Fibroblast of gingiva (primary cell): ENCODE measurements at regions not wholly inside any gene's neighbourhood (a gene's known extent, or its start where the extent isn't known, plus 50 kb on each side); places are given as distances from the start of the nearest gene placed in this dataset.

Experiments
- DNase-seq: peaks from one replicate; pipeline ENCODE4 v3.0.0-alpha.2; 2011; ENCODE audit warnings: low read depth

DNA sequence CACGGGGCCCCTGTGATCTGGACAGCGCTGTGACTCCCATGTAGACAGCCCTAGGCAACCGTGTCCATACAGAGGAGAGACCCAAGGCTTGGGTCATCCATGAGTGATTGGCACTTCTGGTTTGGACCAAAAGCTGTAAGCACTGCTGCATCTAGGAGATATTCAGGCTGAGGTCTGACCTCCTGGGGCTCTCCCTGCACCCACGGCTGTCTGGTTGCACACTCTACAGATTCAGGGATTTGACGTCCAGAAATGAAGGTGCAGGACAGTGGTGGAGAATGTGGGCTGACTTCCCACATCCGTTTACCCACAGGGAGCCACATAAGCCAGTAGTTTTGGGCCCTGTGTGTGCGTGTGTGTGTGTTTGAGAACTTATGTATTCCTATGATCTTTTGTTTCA is 76.2 kb upstream of the ARHGEF7 start:
- no peak for DNase-seq

DNA sequence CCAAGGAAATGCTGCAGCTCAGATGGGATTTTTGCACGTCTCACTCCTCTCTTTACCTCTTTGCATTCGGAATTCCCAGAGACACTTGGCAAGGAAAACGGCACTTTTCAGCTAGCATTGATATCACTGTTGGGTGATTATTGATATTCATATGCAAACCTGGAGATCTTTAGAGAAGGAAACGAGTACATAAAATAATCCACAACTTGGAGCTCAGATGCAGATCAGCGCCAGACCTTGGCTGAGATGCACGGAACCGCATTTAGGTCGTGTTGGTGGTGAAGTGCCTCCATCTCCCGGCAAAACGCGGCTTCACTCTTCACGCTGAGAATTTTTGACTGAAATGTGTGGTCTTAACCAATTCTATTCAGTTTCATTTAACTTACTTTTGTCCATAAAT is 77.2 kb upstream of the ARHGEF7 start:
- DNase-seq: no peak

DNA sequence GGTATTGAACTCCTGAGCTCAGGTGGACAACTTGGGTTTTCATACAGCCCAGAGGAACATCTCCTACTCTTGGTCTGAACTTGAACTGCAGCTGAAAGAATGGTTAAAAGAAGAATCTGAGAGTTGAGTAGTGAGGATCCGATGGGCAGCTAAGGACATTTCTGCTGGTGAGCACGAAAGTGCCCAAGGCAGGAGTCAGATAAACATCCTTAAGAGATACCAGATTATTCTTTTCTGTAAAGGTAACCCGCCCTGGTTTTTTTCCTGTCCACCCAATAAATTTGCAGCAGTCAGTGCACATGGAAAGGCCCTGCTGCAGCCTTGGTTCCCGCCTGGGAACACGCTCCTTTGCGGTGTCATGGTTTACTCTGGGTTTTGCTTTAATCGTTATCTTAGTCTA is 78.4 kb upstream of the ARHGEF7 start:
- no peak for DNase-seq

DNA sequence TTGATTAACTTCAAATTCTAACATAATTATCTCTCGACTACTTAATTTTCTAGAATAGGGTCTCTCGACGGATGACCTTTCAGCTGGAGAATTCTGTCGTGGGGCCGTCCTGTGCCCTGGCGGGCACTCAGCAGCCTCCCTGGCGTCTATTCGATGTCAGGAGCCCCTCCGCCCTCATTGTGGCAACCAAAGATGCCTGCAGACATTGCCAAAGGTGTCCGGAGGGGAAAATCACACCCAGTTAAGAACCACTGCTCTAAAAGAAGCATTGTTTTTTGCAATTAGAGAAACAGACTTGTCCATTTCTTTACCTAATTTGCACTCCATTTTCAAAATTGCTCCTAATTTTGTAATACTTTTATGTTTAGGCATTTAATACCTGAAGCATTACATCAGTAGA is 79.2 kb upstream of the ARHGEF7 start:
- DNase-seq: no peak

DNA sequence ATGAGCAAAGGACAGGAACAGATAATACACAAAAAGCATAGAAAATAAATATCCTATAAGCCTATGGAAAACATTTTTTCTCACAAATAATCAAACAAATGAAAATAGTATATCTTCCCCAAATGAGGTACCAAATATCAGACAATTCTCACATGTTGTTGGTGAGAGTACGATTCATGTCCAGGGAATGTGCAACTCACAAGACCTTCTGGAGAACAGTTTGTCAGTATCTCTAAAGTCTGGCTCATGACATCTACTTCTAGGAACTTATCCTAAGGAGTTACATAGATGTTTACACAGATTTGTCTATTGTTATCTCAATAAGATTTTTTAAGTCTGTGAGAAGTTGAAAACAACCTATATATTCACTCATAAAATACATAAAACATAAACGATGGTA is 80.3 kb upstream of the ARHGEF7 start:
- no peak for DNase-seq

DNA sequence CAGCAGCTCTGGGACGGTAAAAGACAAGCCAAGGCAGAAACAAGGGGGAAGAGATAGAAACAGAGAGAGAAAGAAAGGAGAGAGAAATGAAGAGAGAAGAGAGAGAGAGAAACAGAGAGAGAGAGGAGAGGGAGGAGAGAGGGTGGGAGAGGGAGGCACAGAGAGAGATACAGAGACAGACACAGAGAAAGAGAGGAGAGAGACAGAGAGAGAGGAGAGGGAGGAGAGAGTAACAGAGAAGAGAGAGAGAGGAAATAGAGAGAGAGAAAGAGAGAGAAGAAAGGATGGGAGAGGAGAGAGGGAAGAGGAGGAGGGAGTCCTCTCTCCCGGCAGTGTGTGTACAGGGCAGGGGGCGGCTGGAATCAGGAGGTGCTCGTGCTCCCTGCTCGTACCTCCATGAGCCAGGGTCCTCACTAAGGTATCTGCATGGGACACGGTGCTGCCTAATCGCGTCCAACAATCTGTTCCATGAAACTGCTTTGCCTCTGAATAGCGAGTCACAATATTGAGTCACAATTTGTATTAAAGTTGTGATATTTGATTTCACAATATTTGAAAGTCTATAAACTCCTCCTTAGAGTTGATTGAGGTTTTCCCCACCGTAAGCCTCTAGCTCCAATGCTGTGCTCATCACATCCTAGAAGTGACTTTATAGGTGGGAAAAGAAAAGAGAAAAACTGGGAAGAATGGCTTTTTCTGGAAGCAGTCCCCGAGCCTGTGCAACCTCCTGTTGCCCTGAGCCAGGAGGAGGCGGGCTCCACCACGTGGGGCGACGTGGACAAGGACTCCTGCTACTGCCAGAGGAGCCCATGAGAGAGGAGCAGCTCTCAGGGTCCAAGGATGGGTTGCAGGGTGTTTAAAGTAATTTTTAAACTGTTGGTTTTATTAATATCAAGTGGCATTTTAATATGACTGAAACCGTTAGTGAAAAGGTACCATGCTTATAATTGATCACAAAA is 81.7 kb upstream of the ARHGEF7 start:
- no peak for DNase-seq

DNA sequence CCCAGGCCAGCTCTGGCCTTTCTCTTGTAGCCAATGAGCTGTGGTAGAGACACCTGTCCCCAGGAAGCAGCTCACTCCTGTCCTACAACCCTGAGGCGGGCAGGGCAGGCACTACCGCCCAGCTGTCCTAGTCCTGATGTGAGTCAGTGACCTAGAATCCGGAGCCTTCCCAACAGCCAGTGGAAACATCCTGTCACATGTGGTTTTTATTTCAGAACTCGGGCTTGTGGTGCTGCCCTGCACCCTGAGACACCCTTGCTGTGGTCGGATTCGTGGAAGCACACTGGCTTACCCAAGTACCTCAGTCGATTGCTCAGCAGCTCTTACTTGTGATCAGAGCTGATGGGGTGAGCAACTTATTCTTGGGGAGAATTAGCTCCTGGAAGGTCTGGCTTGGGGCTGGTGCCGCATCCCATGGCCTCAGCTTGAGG is 83.6 kb upstream of the ARHGEF7 start:
- peak; percentile 84 for DNase-seq

DNA sequence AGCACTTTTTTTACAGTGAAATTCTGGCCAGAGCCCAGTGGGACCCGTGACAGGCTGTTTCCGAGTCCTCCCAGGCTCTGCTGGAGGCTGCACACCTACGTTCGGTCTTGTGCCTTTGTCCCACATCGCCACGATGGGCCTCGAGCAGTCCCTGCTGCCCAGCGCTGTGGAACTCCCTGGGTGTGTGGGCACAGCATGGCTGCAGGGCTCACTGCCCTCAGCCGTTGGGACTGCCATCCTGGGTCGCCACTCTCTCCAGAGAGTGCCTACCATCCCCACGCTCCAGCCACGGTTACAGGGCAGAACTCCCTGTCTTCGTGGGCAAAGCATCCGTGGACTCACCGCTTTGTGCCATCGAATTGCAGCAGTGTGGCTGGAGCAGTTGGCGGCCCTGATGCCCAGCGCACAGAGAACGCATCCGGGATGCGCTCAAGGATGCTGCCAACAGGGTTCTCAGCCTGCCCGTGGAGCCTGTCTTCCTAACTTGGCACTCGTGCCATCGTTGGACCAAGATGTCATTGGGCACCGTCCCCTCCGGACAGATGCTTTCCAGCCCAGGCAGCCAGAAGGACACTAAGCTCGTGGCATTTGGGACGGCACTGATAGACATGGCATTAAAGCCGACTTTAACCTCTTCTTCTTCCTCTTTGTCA is 85.0 kb upstream of the ARHGEF7 start:
- no peak for DNase-seq

DNA sequence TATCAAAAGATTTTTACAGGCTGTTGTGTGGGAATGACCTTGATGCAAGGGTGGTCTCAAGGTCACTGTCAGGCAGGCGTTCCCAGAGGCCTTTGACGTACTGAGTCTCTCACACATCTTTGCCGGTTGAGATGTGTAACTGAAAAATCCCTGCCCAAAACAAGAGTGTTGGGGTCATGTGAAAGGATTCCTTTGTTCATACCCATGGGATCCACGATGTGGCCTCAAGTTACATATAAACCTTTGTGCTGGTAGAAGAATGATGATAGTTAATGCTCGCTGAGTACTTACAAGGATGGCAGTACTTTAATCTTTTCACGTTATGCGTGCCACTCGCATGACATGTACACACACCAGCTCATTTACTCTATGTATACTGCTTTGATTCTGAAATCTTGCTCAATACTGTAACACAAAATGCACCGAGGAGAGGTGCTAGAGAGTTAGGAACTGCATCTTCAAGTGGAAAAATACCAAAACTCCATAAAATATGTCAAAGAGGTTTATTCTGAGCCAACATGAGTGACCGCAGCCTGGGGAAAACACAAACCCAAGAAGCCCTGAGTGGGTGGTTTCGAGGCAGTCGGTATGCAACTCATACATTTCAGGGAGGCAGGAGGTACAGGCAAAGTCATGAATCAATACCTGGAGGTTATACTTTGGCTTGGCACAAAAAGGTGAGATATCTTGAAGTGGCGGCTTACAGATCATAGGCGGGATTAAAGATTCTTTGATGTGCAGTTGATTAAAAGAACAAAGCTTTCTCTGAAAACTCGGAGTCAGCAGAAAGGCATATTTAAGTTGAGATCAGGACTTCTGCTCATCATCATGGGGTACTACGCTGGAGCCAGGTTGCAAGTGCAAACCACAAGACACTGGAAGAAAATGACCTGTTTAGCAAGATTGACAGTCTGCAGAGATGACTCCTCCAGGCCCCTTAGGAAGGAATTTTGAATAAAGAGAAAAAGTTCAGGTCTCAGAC is 87.4 kb upstream of the ARHGEF7 start:
- DNase-seq: no peak

DNA sequence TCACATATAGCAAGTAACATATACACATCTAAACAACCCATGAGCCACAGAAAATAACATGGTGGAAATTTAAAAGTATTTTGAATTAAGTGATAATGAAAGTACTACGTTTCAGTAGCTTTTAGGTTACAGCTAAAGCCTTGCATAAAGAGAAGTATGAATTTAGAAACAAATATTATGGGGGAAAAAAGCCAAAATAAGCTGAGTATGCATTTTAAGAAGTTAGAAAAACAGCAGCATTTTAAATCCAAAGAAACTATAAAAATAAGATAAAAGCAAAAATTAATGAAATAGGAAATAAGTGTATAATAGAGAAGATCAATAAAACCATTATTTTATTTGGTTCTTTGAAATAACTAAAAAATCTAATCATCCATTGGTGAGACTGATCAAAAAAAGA is 89.8 kb upstream of the ARHGEF7 start:
- DNase-seq: no peak

DNA sequence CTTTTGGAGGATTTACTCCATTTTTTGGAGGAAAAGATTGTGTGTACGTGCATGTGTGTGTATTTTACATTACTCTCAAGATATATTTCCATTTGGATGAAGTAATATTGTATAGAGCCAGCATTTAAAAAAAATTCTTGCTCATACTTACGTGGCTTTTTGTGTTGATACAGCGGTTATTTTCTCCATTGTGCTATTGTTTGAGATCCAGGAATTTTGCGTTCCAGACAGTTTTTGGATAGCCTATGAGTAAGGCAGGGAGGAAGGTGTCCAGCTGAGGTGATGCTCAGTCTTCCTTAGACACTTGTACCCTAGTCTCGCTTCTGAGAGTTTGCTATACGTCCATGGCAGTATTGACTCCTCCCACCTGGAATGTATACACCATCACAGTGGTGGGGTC is 92.2 kb upstream of the ARHGEF7 start:
- no peak for DNase-seq

DNA sequence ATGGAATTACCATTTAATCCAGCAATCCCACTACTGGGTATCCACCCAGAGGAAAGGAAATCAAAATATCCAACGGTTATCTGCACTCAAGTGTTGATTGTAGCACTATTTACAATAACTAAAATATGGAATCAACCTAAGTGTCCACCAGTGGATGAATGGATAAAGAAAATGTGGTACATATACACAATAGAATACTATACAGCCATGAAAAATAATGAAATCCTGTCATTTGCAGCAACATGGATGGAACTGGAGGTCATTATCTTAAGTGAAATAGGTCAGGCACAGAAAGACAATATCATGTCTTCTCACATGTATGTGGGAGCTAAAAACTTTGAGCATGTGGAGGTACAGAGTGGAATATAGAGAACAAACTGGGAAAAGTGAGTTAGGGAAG is 92.9 kb upstream of the ARHGEF7 start:
- no peak for DNase-seq

DNA sequence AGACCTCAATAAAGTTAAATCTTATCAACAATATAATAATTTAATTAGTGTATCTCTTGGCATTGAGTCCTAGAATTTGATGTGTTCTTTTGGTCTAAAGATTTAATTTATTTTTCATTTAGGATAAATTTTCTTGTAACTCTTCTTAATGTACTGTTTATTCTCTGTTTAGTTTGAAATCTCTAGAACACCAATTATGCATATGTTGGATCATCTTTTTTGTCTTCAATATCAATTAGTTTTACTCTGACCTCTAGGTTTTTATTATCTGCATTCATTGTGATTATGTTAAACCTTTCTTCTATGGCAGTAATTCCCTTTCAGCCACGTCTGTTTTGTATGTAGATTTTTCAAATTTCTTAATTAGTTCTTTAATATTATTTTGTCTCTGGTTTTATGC is 93.8 kb upstream of the ARHGEF7 start:
- DNase-seq: no peak

DNA sequence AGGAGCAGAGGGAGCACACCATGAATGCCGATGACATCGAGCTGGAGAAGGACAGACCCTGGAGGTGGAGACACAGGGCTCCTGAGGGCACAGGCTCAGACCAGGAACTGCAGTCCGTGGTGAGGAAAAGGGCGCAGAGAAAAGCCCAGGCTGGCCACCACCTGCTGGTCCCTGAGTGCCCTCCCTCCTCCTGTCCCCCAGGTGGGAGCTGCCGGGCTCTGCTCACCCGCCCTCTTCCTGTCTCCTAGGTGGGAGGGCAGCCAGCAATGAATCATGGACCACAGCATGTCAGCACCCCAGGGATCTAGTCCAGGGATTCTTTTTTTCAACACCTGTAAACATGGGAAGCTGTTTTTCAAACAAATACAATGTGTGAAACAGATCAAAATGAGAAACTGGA is 94.6 kb upstream of the ARHGEF7 start:
- DNase-seq: no peak

DNA sequence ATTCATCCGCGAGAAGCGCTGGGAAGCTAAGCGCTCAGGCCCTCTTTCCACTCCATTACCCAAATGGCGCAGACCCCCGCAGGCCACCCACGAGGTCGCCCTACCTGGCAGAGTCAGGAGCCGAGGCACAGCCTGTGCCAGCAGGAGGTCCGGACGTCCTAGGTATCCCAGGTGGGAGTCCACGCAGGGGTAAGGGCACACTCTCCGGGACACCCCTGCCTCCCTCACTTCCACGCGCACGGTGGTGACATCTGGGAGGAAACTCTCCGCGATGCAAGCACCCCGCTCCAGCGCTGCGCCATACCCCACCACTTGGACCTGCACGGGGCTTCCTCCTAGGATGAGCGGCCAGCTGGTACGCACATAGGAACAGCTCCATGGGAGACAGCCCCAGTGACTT is 95.1 kb upstream of the ARHGEF7 start:
- no peak for DNase-seq

DNA sequence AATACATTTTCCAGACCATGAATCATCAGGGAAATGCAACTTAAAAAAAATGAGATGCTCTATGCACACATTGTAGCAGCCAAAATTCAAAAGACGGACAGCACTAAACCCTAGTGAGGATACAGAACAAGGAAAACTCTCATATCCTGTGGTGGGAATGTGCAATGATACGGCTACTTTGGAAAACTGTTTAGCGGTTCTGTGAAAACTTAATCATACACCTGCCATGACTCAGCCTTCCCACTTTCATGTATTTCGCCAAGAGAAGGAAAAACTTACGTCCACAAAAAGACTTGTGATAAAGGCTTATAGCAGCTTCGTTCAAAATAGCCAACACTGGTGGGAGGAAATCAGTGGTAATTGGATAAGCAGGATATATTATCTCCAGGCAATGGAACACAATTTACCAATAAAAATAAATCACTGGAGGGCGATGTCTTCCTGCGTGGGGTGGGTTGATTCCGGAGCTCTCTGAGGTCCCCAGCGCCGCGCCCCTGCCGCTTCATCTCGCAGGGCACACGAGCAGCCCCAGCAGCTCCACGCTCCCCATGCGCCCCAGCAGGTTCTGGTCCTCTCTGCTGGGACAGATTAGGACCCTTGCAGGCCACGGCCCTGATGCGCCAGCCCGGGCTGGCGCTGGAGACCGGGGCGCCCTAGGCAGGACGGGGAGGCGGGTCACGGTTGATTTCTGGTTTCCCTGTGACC is 97.2 kb upstream of the ARHGEF7 start:
- no peak for DNase-seq

DNA sequence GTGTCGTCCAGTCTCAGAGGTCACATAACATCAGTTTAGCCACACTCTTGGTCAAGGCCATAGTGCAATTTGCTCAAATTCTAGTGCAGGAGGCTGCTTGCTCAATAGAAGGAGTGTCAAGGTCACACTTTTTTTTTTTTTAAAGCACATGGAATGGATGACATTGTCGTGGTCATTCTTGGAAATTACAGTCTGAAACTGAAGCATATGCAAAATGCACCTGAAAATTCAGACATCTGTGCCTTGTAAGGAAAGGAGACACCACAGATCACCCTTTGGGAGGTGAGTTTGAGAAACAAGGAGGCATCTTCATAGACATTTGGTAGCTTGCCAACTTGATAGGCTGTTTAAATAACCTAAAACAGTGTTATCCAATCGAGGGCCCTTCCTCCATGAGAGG is 98.3 kb upstream of the ANKRD10 start:
- DNase-seq: no peak

DNA sequence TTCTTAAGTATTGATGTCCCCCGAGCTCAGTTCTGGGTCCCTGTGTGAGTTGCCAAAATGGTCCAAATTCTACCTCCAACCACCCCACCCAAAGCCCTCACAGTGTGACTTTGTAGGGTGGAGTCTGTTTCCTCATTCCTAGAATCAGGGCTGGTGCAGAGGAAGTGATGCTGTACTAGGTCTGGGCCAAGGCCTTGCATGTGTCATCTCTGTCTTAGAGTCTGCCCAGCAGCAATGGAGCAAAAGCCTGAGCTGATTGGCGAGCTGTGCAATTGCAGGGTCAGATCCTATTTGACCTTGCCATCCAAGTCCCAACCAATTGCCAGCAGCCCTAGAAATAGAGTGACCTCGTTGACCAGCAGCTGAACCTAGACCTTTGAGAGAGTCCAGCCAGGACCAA is 97.0 kb upstream of the ANKRD10 start:
- DNase-seq: no peak

DNA sequence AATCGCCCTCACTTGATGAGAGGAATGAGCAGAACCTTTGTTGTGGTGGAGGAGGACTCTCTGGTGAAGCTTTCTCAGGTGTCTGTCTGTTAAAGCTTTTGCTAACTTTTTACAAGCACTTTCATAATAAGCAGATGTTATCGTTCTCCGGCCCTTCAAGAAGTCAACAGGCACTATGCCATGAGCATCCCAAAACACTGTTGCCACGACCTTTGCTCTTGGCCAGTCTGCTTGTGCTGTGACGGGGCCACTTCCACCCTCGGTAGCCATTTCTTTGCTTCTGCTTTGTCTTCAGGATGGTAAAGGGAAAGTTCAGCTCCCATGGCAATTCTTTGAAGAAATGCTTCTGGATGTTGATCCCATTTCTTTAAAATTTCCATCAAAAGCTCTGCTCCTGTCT is 93.5 kb upstream of the ANKRD10 start:
- no peak for DNase-seq

DNA sequence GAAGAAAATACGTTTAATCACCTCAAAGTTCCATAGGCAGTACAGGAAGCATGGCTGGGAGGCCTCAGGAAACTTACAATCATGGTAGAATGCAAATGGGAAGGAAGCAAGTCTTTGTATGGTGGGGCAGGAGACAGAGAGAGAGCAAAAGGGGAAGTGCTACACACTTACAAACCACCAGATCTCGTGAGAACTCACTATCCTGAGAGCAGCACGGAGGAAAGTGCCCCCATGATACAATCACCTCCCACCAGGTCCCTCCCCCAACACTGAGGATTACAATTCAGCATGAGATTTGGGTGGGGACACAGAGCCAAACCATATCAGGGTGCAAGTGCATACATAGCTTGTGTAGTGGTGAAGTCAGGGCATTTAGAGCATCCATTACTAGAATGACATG is 92.3 kb upstream of the ANKRD10 start:
- DNase-seq: no peak

DNA sequence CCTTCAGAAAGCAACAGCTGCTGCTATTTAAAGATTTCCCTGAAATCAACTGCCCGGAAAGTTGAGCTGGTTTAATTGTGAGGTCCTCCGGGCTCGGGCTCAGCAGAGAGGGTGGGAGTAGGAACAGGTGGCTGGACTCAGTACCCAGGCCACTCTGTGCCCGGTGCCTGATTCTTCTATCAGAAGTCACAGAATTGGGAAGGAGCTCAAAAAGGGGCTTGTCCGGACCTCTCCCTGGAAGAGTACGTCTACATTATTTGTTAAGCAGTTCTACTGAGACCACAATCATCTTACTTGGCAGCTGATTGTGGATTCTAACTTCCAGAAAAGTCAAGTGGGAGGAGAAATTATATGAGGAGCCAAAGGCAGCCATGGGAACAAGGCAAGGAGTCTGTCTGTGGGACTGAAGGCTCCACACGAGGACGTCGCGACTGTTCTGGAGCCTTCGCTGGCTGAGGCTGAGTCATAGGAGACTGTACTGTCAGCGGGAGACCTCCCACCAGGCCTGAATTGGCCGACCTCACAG is 91.7 kb upstream of the ANKRD10 start:
- peak; percentile 77 for DNase-seq
